ENCODE measurements at regions not wholly inside any gene's neighbourhood (a gene's known extent, or its start where the extent isn't known, plus 50 kb on each side); places are given as distances from the start of the nearest gene placed in this dataset.

DNA sequence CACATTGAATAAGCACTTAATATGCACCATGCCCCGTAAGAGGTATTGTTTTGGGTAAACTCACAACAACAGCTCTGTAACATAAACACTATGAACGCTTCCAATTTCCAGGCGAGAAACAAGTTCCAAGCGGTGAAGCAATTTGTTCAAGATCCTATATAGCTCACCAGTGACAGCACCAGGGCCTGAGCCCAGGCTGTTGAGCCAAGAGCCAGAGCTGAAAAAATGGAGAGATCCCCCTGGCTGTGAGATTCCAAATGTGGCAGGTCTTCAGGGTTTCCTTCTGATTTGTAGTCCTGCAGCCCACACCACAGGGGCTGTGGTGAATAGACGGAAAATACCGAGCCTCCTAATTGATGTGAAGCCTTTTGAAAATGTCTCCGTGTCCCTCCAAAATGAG lies 268.0 kb upstream of the KIRREL3 start:
- ATAC-seq: no peak
- no peak for TF ChIP-seq SNAI2 (CRISPR knock-in tag; IDR thresholded peaks at IDR 0.05)
- no peak for TF ChIP-seq ARNTL (CRISPR knock-in tag; IDR thresholded peaks at IDR 0.05; ENCODE audit: borderline replicate concordance, low read depth)
- TF ChIP-seq TCF4 (CRISPR knock-in tag; IDR thresholded peaks at IDR 0.05; ENCODE audit: borderline replicate concordance): no peak
- TF ChIP-seq ZFP30 (CRISPR knock-in tag; IDR thresholded peaks at IDR 0.05): no peak
- no peak for TF ChIP-seq RARB (CRISPR knock-in tag; IDR thresholded peaks at IDR 0.05)
- no peak for TF ChIP-seq ZFP3 (CRISPR knock-in tag; IDR thresholded peaks at IDR 0.05)

DNA sequence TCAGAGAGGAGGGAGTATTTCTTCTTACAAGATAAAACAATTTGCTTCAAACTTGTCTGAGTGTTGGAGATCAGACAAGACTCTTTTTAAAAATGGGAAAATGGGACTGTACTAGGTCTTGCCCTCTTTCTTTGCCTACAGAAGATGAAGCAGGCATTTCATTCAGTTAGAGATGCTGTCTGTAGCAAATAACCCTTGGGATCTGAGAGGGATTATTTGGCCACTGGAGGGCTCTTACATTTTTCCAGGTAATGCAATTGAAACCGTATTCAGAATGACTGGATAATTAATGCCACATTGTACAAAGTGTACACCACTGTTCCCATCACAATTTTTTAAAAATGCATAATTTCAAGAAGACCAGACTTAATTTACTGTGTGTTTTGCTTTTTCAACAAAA lies 258.5 kb upstream of the KIRREL3 start:
- no peak for ATAC-seq
- TF ChIP-seq CREB5 (CRISPR knock-in tag; IDR thresholded peaks at IDR 0.05; ENCODE audit: low read depth): no peak
- no peak for TF ChIP-seq ZFP3 (CRISPR knock-in tag; IDR thresholded peaks at IDR 0.05)
- no peak for TF ChIP-seq PPARA (CRISPR knock-in tag; IDR thresholded peaks at IDR 0.05; ENCODE audit: borderline replicate concordance)
- no peak for TF ChIP-seq ZNF8 (CRISPR knock-in tag; IDR thresholded peaks at IDR 0.05)
- TF ChIP-seq ZNF70 (CRISPR knock-in tag; IDR thresholded peaks at IDR 0.05): no peak
- TF ChIP-seq SNAI2 (CRISPR knock-in tag; IDR thresholded peaks at IDR 0.05): no peak
- no peak for TF ChIP-seq ARNTL (CRISPR knock-in tag; IDR thresholded peaks at IDR 0.05; ENCODE audit: borderline replicate concordance, low read depth)
- no peak for TF ChIP-seq ISL1 (CRISPR knock-in tag; IDR thresholded peaks at IDR 0.05)
- TF ChIP-seq RARB (CRISPR knock-in tag; IDR thresholded peaks at IDR 0.05): no peak
- TF ChIP-seq ZC3H10 (CRISPR knock-in tag; IDR thresholded peaks at IDR 0.05): no peak
- no peak for TF ChIP-seq POU6F1 (CRISPR knock-in tag; IDR thresholded peaks at IDR 0.05; ENCODE audit: borderline replicate concordance, low read depth)
- TF ChIP-seq CSDC2 (CRISPR knock-in tag; IDR thresholded peaks at IDR 0.05): no peak

GRCh38 chr11:127255209-127255608 lies 254.6 kb upstream of the KIRREL3 start:
- TF ChIP-seq CSRNP3 (CRISPR knock-in tag; IDR thresholded peaks at IDR 0.05): no peak
- no peak for TF ChIP-seq OSR1 (CRISPR knock-in tag; IDR thresholded peaks at IDR 0.05)
- no peak for TF ChIP-seq PPARA (CRISPR knock-in tag; IDR thresholded peaks at IDR 0.05; ENCODE audit: borderline replicate concordance)
- no peak for TF ChIP-seq TSHZ2 (CRISPR knock-in tag; IDR thresholded peaks at IDR 0.05)
- TF ChIP-seq ZNF565 (CRISPR knock-in tag; conservative IDR thresholded peaks at IDR 0.05; ENCODE audit: low read depth): no peak
- TF ChIP-seq POU6F1 (CRISPR knock-in tag; IDR thresholded peaks at IDR 0.05; ENCODE audit: borderline replicate concordance, low read depth): no peak
- TF ChIP-seq ZNF70 (CRISPR knock-in tag; IDR thresholded peaks at IDR 0.05): no peak
- no peak for TF ChIP-seq GLIS3 (CRISPR knock-in tag; IDR thresholded peaks at IDR 0.05)
- TF ChIP-seq CREB5 (CRISPR knock-in tag; IDR thresholded peaks at IDR 0.05; ENCODE audit: low read depth): no peak
- TF ChIP-seq ZC3H10 (CRISPR knock-in tag; IDR thresholded peaks at IDR 0.05): no peak
- TF ChIP-seq, protein P1, sequence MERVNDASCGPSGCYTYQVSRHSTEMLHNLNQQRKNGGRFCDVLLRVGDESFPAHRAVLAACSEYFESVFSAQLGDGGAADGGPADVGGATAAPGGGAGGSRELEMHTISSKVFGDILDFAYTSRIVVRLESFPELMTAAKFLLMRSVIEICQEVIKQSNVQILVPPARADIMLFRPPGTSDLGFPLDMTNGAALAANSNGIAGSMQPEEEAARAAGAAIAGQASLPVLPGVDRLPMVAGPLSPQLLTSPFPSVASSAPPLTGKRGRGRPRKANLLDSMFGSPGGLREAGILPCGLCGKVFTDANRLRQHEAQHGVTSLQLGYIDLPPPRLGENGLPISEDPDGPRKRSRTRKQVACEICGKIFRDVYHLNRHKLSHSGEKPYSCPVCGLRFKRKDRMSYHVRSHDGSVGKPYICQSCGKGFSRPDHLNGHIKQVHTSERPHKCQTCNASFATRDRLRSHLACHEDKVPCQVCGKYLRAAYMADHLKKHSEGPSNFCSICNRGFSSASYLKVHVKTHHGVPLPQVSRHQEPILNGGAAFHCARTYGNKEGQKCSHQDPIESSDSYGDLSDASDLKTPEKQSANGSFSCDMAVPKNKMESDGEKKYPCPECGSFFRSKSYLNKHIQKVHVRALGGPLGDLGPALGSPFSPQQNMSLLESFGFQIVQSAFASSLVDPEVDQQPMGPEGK (CRISPR knock-in tag; IDR thresholded peaks at IDR 0.05; ENCODE audit: borderline replicate concordance): no peak
- TF ChIP-seq ZFP3 (CRISPR knock-in tag; IDR thresholded peaks at IDR 0.05): no peak
- ATAC-seq: no peak
